ENCODE measurements at regions not wholly inside any gene's neighbourhood (a gene's known extent, or its start where the extent isn't known, plus 50 kb on each side); places are given as distances from the start of the nearest gene placed in this dataset.
A peak's percentile ranks its signal among the peaks of the same experiment; 100 is the strongest.
"Not testable (repeated sequence)": the region's sequence is repeated elsewhere in the genome, so short reads cannot be mapped to it uniquely, and the experiment has no call there.

- TF ChIP-seq CTCF (IDR thresholded peaks at IDR 0.05; ENCODE audit: insufficient read depth, missing control alignments), result no peak
- no peak for DNase-seq (ENCODE audit: insufficient read length, low spot score)
- FAIRE-seq, result no peak
Measured at GRCh38 chr3:153976891-153977554, 144.2 kb upstream of the ARHGEF26 start.

GRCh38 chr3:153978006-153978405, 143.2 kb upstream of the ARHGEF26 start:
- no peak for TF ChIP-seq CTCF (IDR thresholded peaks at IDR 0.05; ENCODE audit: insufficient read depth, missing control alignments)
- DNase-seq (ENCODE audit: insufficient read length, low spot score) (no peak), FAIRE-seq (no peak)

GRCh38 chr3:153979418-153980251, 141.6 kb upstream of the ARHGEF26 start:
- no peak for TF ChIP-seq CTCF (IDR thresholded peaks at IDR 0.05; ENCODE audit: insufficient read depth, missing control alignments)
- DNase-seq (ENCODE audit: insufficient read length, low spot score) (no peak), FAIRE-seq (no peak)

GRCh38 chr3:153980252-153980590, 141.0 kb upstream of the ARHGEF26 start:
- no peak for DNase-seq (ENCODE audit: insufficient read length, low spot score)
- no peak for TF ChIP-seq CTCF (IDR thresholded peaks at IDR 0.05; ENCODE audit: insufficient read depth, missing control alignments)
- FAIRE-seq, result no peak

GRCh38 chr3:153997364-153997763, 123.8 kb upstream of the ARHGEF26 start:
- peak; percentile 42 for TF ChIP-seq CTCF (IDR thresholded peaks at IDR 0.05; ENCODE audit: insufficient read depth, missing control alignments)
- not testable (repeated sequence) for FAIRE-seq; DNase-seq (ENCODE audit: insufficient read length, low spot score)

- no peak for DNase-seq (ENCODE audit: insufficient read length, low spot score)
- no peak for TF ChIP-seq CTCF (IDR thresholded peaks at IDR 0.05; ENCODE audit: insufficient read depth, missing control alignments)
- no peak for FAIRE-seq
Measured at GRCh38 chr3:154003649-154004048, 117.5 kb upstream of the ARHGEF26 start.

- no peak for FAIRE-seq
- DNase-seq (ENCODE audit: insufficient read length, low spot score), result no peak
- no peak for TF ChIP-seq CTCF (IDR thresholded peaks at IDR 0.05; ENCODE audit: insufficient read depth, missing control alignments)
Measured at GRCh38 chr3:154011036-154011435, 110.2 kb upstream of the ARHGEF26 start.

Data from D721Med (cell line).